OCI-LY3 (cell line): ENCODE measurements at regions not wholly inside any gene's neighbourhood (a gene's known extent, or its start where the extent isn't known, plus 50 kb on each side); places are given as distances from the start of the nearest gene placed in this dataset.

ENCODE experiments used
- H2AFZ ChIP-seq: fragments of 200-600, 300-600 bp; shearing (Covaris generic); 2 replicates; pipeline ENCODE4 v1.6.0; 2014; ENCODE audit warnings: antibody characterized with exemption, low read depth, low read length
- H3K27ac ChIP-seq: fragments of 200-600, 300-600 bp; sonication (generic); 2 replicates; pipeline ENCODE4 v1.5.1; 2014; ENCODE audit warnings: mild to moderate bottlenecking, low read length, moderate library complexity, mixed read lengths
- H3K27me3 ChIP-seq: fragments of 200-600, 300-600 bp; sonication (generic); 2 replicates; pipeline ENCODE4 v1.6.1; 2014; ENCODE audit warnings: low read depth, low read length, mixed read lengths
- H3K36me3 ChIP-seq: fragments of 200-600, 300-600 bp; sonication (generic); replicated peaks from 2 replicates; pipeline ENCODE3; 2014; ENCODE audit warnings: low read depth, low read length, mixed read lengths
- H3K4me1 ChIP-seq: fragments of 300-600, 200-600 bp; sonication (generic); 2 replicates; pipeline ENCODE4 v1.6.1; 2014; ENCODE audit warnings: low read length, mixed read lengths
- H3K4me2 ChIP-seq: fragments of 200-600, 300-600 bp; sonication (generic); 2 replicates; pipeline ENCODE4 v1.6.1; 2014; ENCODE audit warnings: low read length, mixed read lengths
- H3K4me3 ChIP-seq: fragments of 300-600, 200-600 bp; sonication (generic); 2 replicates; pipeline ENCODE4 v1.5.1; 2014; ENCODE audit warnings: antibody characterized with exemption, mild to moderate bottlenecking, low read length, moderate library complexity
- H3K79me2 ChIP-seq: fragments of 300-600, 200-600 bp; shearing (Covaris generic); 2 replicates; pipeline ENCODE4 v1.6.1; 2014; ENCODE audit warnings: mild to moderate bottlenecking, low read length, mixed read lengths
- H3K9ac ChIP-seq: fragments of 300-600, 200-600 bp; shearing (Covaris generic); 2 replicates; pipeline ENCODE4 v1.6.0; 2014; ENCODE audit warnings: mild to moderate bottlenecking, low read length, moderate library complexity
- H3K9me3 ChIP-seq: fragments of 200-600, 300-600 bp; shearing (Covaris generic); 2 replicates; pipeline ENCODE4 v1.6.1; 2014; ENCODE audit warnings: low read length, mixed read lengths; ENCODE audit not compliant: insufficient read depth
- H4K20me1 ChIP-seq: fragments of 200-600, 300-600 bp; sonication (generic); 2 replicates; pipeline ENCODE4 v1.6.1; 2016; ENCODE audit warnings: low read length, mixed read lengths; ENCODE audit not compliant: insufficient read depth
- EZH2phosphoT487 ChIP-seq: fragments of 200-600 bp; shearing (Covaris generic); IDR thresholded peaks from 2 replicates; pipeline ENCODE4 v1.6.1; 2018; ENCODE audit warnings: antibody characterized with exemption, mixed run types, low read depth
- TF ChIP-seq, protein P1 (sequence below): fragments of 200-600, 300-600 bp; sonication (generic); IDR thresholded peaks from 2 replicates; pipeline ENCODE4 v1.5.1; 2014; ENCODE audit warnings: antibody characterized with exemption, low read length, low read depth

DNA sequence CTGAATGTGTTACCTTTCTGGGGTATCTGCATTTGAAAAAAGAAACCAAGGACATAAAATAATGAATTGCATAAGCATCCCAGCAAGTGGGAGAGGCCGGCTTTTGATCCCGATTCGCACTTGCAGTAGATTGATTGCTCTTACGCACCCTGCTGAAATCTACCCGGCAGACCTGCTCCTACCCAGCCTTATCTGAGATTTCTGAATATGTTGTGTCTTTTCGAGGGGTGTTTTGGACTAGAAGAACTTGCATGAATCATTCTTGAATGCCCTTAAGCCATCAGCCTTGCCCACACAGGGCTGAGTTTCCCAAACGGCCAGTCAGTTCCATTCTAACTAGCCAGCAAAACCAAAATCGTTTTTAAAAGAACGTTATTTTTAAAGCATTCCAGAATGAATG is 174.4 kb upstream of the BCOR start:
- no peak overlapping the region for H2AFZ ChIP-seq
- no peaks in the 10 kb centered on the region for H3K9me3 ChIP-seq
- H3K4me3 ChIP-seq: no peak overlapping the region
- no peaks in the 10 kb centered on the region for H3K36me3 ChIP-seq
- TF ChIP-seq, protein P1, sequence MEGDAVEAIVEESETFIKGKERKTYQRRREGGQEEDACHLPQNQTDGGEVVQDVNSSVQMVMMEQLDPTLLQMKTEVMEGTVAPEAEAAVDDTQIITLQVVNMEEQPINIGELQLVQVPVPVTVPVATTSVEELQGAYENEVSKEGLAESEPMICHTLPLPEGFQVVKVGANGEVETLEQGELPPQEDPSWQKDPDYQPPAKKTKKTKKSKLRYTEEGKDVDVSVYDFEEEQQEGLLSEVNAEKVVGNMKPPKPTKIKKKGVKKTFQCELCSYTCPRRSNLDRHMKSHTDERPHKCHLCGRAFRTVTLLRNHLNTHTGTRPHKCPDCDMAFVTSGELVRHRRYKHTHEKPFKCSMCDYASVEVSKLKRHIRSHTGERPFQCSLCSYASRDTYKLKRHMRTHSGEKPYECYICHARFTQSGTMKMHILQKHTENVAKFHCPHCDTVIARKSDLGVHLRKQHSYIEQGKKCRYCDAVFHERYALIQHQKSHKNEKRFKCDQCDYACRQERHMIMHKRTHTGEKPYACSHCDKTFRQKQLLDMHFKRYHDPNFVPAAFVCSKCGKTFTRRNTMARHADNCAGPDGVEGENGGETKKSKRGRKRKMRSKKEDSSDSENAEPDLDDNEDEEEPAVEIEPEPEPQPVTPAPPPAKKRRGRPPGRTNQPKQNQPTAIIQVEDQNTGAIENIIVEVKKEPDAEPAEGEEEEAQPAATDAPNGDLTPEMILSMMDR: no peak
- no peak for TF ChIP-seq EZH2phosphoT487
- no peak overlapping the region for H3K27ac ChIP-seq
- H3K79me2 ChIP-seq: no peaks in the 10 kb centered on the region
- H3K9ac ChIP-seq: no peak overlapping the region
- H4K20me1 ChIP-seq: no peaks in the 10 kb centered on the region
- no peaks in the 10 kb centered on the region for H3K27me3 ChIP-seq
- no peak overlapping the region for H3K4me2 ChIP-seq
- H3K4me1 ChIP-seq: peaks cover 22% of the 10 kb centered on the region

DNA sequence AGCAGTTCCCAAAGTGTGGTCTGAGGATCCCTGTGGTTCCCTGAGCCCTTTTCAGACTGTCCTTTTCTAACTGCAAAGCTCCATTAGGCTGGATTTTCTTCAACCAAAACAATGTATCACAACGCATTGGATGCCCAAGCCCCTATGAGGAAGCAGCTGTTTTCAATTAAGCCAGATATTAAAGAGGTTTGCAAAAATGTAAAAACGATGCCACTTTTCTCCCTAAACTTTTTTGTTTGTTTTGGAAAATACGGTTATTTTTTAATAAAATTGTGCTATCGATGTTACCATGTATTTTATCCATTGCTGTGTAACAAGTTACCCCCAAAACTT is 170.4 kb upstream of the BCOR start:
- H4K20me1 ChIP-seq: no peaks in the 10 kb centered on the region
- TF ChIP-seq, protein P1: no peak
- TF ChIP-seq EZH2phosphoT487: no peak
- no peaks in the 10 kb centered on the region for H3K79me2 ChIP-seq
- peak overlapping the region; percentile 90 for H3K4me2 ChIP-seq
- H3K9ac ChIP-seq: peak overlapping the region; percentile 69; the same call in 1 of the 2 replicates
- H3K4me1 ChIP-seq: peaks cover 36% of the 10 kb centered on the region
- H3K27ac ChIP-seq: peak overlapping the region; percentile 72
- H3K27me3 ChIP-seq: no peaks in the 10 kb centered on the region
- H2AFZ ChIP-seq: no peak overlapping the region
- peak overlapping the region; percentile 79 for H3K4me3 ChIP-seq
- H3K36me3 ChIP-seq: no peaks in the 10 kb centered on the region
- H3K9me3 ChIP-seq: no peaks in the 10 kb centered on the region

DNA sequence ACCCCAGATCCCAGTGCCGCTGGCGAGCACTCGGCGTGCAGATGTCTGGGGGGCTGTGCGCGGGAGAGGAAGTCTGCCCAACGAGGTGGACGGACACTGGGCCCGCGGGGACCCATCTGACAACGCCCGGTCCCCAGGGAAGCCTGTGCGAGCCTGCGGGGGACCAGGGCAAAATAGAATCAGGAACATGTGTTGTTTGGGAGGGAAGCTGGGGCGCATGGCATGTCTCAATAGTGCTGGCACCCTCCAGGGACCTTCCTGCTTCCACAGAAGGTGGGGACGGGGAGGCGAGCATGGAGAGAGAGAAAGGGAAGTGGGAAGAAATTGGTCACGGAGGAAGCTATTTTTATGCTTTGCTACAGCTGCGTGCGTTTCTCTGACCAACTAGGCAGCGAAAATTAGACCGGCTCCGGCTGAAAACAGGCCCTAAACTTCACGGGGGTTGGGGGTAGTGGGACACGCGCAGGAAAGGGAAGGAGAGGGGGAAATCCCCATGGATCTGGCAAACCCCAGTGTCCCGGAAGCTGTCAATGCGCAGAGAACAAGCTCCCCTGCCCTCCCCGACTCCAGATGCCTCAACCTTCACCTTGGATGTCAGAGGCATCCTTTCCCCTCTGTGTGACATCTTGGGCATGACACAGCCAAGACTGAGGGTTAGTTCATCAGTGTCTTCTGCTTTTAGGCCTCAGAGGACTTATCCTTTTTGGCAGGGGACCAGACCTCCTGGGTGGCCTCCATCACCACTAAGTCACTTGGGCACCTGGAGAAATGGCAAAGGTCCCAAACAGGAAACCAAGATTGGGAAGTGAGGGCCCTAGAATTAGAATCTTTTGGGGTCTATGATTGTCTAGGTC is 169.8 kb upstream of the BCOR start:
- H3K27me3 ChIP-seq: no peaks in the 10 kb centered on the region
- H3K4me1 ChIP-seq: peaks cover 36% of the 10 kb centered on the region
- no peaks in the 10 kb centered on the region for H3K79me2 ChIP-seq
- peak overlapping the region; percentile 79 for H3K4me3 ChIP-seq
- H3K9me3 ChIP-seq: no peaks in the 10 kb centered on the region
- TF ChIP-seq, protein P1: no peak
- TF ChIP-seq EZH2phosphoT487: no peak
- no peaks in the 10 kb centered on the region for H3K36me3 ChIP-seq
- H4K20me1 ChIP-seq: no peaks in the 10 kb centered on the region
- H2AFZ ChIP-seq: peak overlapping the region; percentile 82
- H3K4me2 ChIP-seq: peak overlapping the region; percentile 90
- H3K9ac ChIP-seq: peak overlapping the region; percentile 69
- H3K27ac ChIP-seq: peak overlapping the region; percentile 72

DNA sequence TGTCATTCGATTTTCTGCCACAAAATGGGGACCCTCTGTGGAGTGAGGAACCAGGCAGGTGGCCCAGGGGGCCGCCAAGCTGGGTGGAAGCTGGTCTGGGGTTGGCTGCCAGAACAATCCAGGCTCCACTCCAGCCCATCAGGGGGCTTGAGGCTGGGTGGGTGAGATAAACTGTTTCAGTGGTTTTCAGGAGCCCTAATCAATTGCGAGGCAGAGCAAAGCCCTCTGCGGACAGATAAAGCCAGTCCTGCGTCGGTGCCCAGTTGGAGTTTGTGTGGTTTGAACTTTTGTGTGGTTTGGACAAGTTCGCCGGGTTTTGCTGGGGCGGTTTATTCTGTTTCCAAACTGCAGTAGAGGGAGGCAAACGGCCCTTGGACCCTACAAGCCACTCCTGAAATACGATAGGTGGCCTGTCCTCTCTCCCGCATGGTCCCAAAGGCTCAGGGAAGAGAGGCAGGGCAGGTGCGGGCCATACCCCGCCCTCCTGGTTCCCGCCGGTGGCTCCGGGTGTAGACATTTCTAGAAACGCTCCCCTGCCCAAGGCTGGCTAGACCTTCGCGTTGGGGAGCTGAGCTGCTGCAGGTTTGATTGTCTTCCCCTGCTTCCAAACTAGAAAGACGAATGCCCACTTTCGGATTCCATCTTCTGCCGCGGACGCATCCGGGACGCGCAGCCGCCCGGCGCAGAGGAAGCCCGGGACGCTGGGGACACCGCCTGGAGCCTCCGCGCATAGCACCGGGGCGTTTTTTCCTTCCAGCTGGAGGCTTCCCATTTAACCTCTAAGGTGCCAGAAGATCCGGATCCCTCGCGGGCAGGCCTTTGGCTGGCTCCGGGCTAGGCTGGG is 169.0 kb upstream of the BCOR start:
- Histone ChIP-seq H3K4me2 (peak overlapping the region; percentile 90), H3K9me3 (no peaks in the 10 kb centered on the region), H3K9ac (peak overlapping the region; percentile 69), H3K79me2 (no peaks in the 10 kb centered on the region), H3K27me3 (no peaks in the 10 kb centered on the region), H3K4me3 (peak overlapping the region; percentile 79), H3K27ac (peak overlapping the region; percentile 72), H4K20me1 (no peaks in the 10 kb centered on the region), H3K4me1 (peaks cover 36% of the 10 kb centered on the region), H3K36me3 (no peaks in the 10 kb centered on the region), H2AFZ (peak overlapping the region; percentile 82)
- TF ChIP-seq, protein P1: peak; percentile 49; the same call in 1 of the 2 replicates
- no peak for TF ChIP-seq EZH2phosphoT487
